CD4-positive, alpha-beta T cell treated with Interleukin-12 subunit alpha and Interleukin-12 subunit beta, for 1 hour (primary cell): ENCODE measurements at regions not wholly inside any gene's neighbourhood (a gene's known extent, or its start where the extent isn't known, plus 50 kb on each side); places are given as distances from the start of the nearest gene placed in this dataset.

ENCODE experiments used
- DNase-seq: peaks from one replicate; pipeline ENCODE4 v3.0.0-alpha.2; 2020

GRCh38 chr4:164438321-164438720, 315.6 kb upstream of the SMIM31 start:
- DNase-seq = no peak

- no peak for DNase-seq
These were observed 314.9 kb upstream of the SMIM31 start for GRCh38 chr4:164439037-164439436.

- no peak for DNase-seq
These were observed 313.7 kb upstream of the SMIM31 start for GRCh38 chr4:164440199-164440598.

GRCh38 chr4:164441109-164441508, 312.8 kb upstream of the SMIM31 start:
- DNase-seq = no peak

GRCh38 chr4:164442180-164442579, 311.8 kb upstream of the SMIM31 start:
- DNase-seq = no peak

GRCh38 chr4:164446516-164446915, 307.4 kb upstream of the SMIM31 start:
- DNase-seq = no peak

- no peak for DNase-seq
These were observed 292.0 kb upstream of the SMIM31 start for GRCh38 chr4:164461901-164462300.

GRCh38 chr4:164462471-164462870, 291.5 kb upstream of the SMIM31 start:
- no peak for DNase-seq

GRCh38 chr4:164464313-164464712, 289.6 kb upstream of the SMIM31 start:
- no peak for DNase-seq

- no peak for DNase-seq
These were observed 286.4 kb upstream of the SMIM31 start for GRCh38 chr4:164467493-164467892.

- no peak for DNase-seq
These were observed 272.4 kb upstream of the SMIM31 start for GRCh38 chr4:164481306-164482091.

GRCh38 chr4:164482092-164482404, 271.9 kb upstream of the SMIM31 start:
- no peak for DNase-seq

- DNase-seq = no peak
These were observed 271.2 kb upstream of the SMIM31 start for GRCh38 chr4:164482758-164483157.

GRCh38 chr4:164483711-164484110, 270.2 kb upstream of the SMIM31 start:
- DNase-seq = no peak

- DNase-seq = no peak
These were observed 269.4 kb upstream of the SMIM31 start for GRCh38 chr4:164484551-164484950.

GRCh38 chr4:164485136-164485535, 268.8 kb upstream of the SMIM31 start:
- no peak for DNase-seq

GRCh38 chr4:164488114-164488513, 265.8 kb upstream of the SMIM31 start:
- no peak for DNase-seq

- DNase-seq = no peak
These were observed 252.9 kb upstream of the SMIM31 start for GRCh38 chr4:164501074-164501473.

GRCh38 chr4:164503874-164504273, 250.1 kb upstream of the SMIM31 start:
- no peak for DNase-seq

GRCh38 chr4:164508097-164508496, 245.8 kb upstream of the SMIM31 start:
- no peak for DNase-seq

GRCh38 chr4:164508771-164509170, 245.2 kb upstream of the SMIM31 start:
- no peak for DNase-seq

GRCh38 chr4:164509951-164510350, 244.0 kb upstream of the SMIM31 start:
- no peak for DNase-seq

GRCh38 chr4:164512124-164512523, 241.8 kb upstream of the SMIM31 start:
- DNase-seq = no peak

- no peak for DNase-seq
These were observed 239.2 kb upstream of the SMIM31 start for GRCh38 chr4:164514765-164515164.

- DNase-seq = no peak
These were observed 229.1 kb upstream of the SMIM31 start for GRCh38 chr4:164524789-164525188.
